EL (cell line): ENCODE measurements at regions not wholly inside any gene's neighbourhood (a gene's known extent, or its start where the extent isn't known, plus 50 kb on each side); places are given as distances from the start of the nearest gene placed in this dataset.

Experiments
- DNase-seq: peaks from one replicate; pipeline ENCODE4 v3.0.0-alpha.2; 2016

- peak; percentile 9 for DNase-seq
Measured at GRCh38 chr3:111244760-111245159, 173.1 kb downstream of the NECTIN3 start.

- DNase-seq = peak; percentile 82
Measured at GRCh38 chr3:111246967-111247760, 175.5 kb downstream of the NECTIN3 start.

- no peak for DNase-seq
Measured at GRCh38 chr3:111248406-111248805, 176.8 kb downstream of the NECTIN3 start.

GRCh38 chr3:111249421-111249820 lies 177.8 kb downstream of the NECTIN3 start:
- no peak for DNase-seq

- DNase-seq = peak; percentile 41
Measured at GRCh38 chr3:111252779-111253178, 181.2 kb downstream of the NECTIN3 start.

- DNase-seq = no peak
Measured at GRCh38 chr3:111253733-111254132, 182.1 kb downstream of the NECTIN3 start.

GRCh38 chr3:111260878-111261277 lies 189.3 kb downstream of the NECTIN3 start:
- DNase-seq = peak; percentile 31

- DNase-seq = no peak
Measured at GRCh38 chr3:111269777-111270176, 198.2 kb downstream of the NECTIN3 start.

GRCh38 chr3:111277226-111277625 lies 205.6 kb downstream of the NECTIN3 start:
- peak; percentile 47 for DNase-seq

GRCh38 chr3:111278959-111279358 lies 207.3 kb downstream of the NECTIN3 start:
- DNase-seq = no peak

GRCh38 chr3:111282024-111282423 lies 210.4 kb downstream of the NECTIN3 start:
- no peak for DNase-seq

GRCh38 chr3:111283165-111283564 lies 211.5 kb downstream of the NECTIN3 start:
- no peak for DNase-seq

- DNase-seq = no peak
Measured at GRCh38 chr3:111284503-111285183, 213.0 kb downstream of the NECTIN3 start.

- no peak for DNase-seq
Measured at GRCh38 chr3:111285184-111285538, 213.5 kb downstream of the NECTIN3 start.

- DNase-seq = no peak
Measured at GRCh38 chr3:111285694-111286093, 214.1 kb downstream of the NECTIN3 start.

GRCh38 chr3:111286746-111287145 lies 215.1 kb downstream of the NECTIN3 start:
- no peak for DNase-seq

- no peak for DNase-seq
Measured at GRCh38 chr3:111292117-111292516, 220.5 kb downstream of the NECTIN3 start.

- peak; percentile 30 for DNase-seq
Measured at GRCh38 chr3:111299192-111299615, 227.6 kb downstream of the NECTIN3 start.

- DNase-seq = no peak
Measured at GRCh38 chr3:111301238-111301798, 229.7 kb downstream of the NECTIN3 start.

GRCh38 chr3:111302063-111302462 lies 230.4 kb downstream of the NECTIN3 start:
- no peak for DNase-seq

GRCh38 chr3:111303760-111304159 lies 232.1 kb downstream of the NECTIN3 start:
- DNase-seq = peak; percentile 58

GRCh38 chr3:111307676-111308075 lies 234.3 kb upstream of the CD96 start:
- DNase-seq = no peak

- DNase-seq = no peak
Measured at GRCh38 chr3:111311126-111311525, 230.9 kb upstream of the CD96 start.

GRCh38 chr3:111311709-111312235 lies 230.2 kb upstream of the CD96 start:
- no peak for DNase-seq
